Heart left ventricle (tissue), 13 donors: ENCODE measurements at regions not wholly inside any gene's neighbourhood (a gene's known extent, or its start where the extent isn't known, plus 50 kb on each side); places are given as distances from the start of the nearest gene placed in this dataset.

ENCODE experiments used
- POLR2A ChIP-seq, 2 donors: fragments of 450-650 bp; IDR thresholded peaks; one replicate each; pipeline ENCODE4 v1.6.1; 2017; ENCODE audit warnings: antibody characterized with exemption in 2 of 2, mild to moderate bottlenecking in 2 of 2, moderate library complexity in 2 of 2
- TF ChIP-seq, protein P1 (sequence below), 12 donors: fragments of 200-600 bp; sonication (generic) in 4 of 12; IDR thresholded peaks; one replicate each; pipeline versions ENCODE4 v1.5.0 to v1.8.0; 2018 to 2022; ENCODE audit warnings: antibody characterized with exemption in 12 of 12, mild to moderate bottlenecking in 5 of 12
- donor health status: ischemic (EF 13 %, LVEDD 7.1; RV severe dilation, severe dysfunction).
- donor health status: DM: no; HTN: yes; CAD: no.
- donor health status: DM: no; HTN: no; CAD: no.
- donor health status: ischemic (EF 25% LVEDD 6.9; RV normal size, moderate dysfunction).
- donor health status: ischemic (EF 25% LVEDD 5.7; RV mildly dilated, moderate dysfunction).
- donor health status: ischemic (EF 35%, LVEDD 5.7; RV mildly dilated, moderate dysfunction).
- donor health status: nonischemic (EF 11% LVEDD 7.7; RV severe dilation, severe dysfunction).
- donor health status: DM: yes; HTN: yes; CAD: no.
- donor health status: PGD.
- donor health status: ischemic (EF 29% LVEDD 5.4; RV normal size, mild dysfunction).
- donor health status: nonischemic (EF 23%, LVEDD 6.1; RV moderate dilation, normal function).

DNA sequence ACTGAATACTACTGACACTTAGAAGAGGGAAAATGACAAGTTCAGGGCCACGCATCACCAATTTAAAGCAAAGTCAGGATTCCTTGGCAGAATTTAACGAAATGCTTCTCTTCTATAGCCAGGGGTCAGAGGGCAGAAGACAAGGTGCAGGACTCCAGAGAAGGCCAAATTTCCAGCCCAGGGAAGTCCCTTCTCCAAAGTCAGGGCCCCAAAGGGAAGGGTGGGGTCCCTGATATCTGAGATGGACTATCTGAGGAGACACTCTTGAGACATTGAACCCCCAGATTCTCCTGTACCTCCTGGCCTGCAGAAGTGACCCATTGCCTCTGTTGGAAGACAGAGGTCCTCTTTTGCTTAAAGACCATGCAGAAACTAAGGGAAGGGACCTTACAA, 91.2 kb downstream of the RPS6KA4 start:
- no peak for TF ChIP-seq POLR2A (IDR thresholded peaks at IDR 0.05)
- TF ChIP-seq, protein P1, sequence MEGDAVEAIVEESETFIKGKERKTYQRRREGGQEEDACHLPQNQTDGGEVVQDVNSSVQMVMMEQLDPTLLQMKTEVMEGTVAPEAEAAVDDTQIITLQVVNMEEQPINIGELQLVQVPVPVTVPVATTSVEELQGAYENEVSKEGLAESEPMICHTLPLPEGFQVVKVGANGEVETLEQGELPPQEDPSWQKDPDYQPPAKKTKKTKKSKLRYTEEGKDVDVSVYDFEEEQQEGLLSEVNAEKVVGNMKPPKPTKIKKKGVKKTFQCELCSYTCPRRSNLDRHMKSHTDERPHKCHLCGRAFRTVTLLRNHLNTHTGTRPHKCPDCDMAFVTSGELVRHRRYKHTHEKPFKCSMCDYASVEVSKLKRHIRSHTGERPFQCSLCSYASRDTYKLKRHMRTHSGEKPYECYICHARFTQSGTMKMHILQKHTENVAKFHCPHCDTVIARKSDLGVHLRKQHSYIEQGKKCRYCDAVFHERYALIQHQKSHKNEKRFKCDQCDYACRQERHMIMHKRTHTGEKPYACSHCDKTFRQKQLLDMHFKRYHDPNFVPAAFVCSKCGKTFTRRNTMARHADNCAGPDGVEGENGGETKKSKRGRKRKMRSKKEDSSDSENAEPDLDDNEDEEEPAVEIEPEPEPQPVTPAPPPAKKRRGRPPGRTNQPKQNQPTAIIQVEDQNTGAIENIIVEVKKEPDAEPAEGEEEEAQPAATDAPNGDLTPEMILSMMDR (IDR thresholded peaks at IDR 0.05), result no peak
